OCI-LY1 (cell line): ENCODE measurements at regions not wholly inside any gene's neighbourhood (a gene's known extent, or its start where the extent isn't known, plus 50 kb on each side); places are given as distances from the start of the nearest gene placed in this dataset.

Experiments used
- H2AFZ ChIP-seq: fragments of 200-600 bp; sonication (generic), shearing (Covaris generic); 2 replicates; pipeline ENCODE4 v1.6.0; 2014; ENCODE audit warnings: antibody characterized with exemption, mild to moderate bottlenecking, low read length
- H3F3A ChIP-seq: fragments of 200-600 bp; sonication (generic), shearing (Covaris generic); 2 replicates; pipeline ENCODE4 v1.6.0; 2014; ENCODE audit warnings: mild to moderate bottlenecking, antibody characterized with exemption, low read length, moderate library complexity; ENCODE audit not compliant: insufficient read depth
- H3K27ac ChIP-seq: fragments of 200-600 bp; sonication (generic); 2 replicates; pipeline ENCODE4 v1.5.1; 2014; ENCODE audit warnings: low read length, mixed run types, mild to moderate bottlenecking, low read depth; ENCODE audit not compliant: poor library complexity, severe bottlenecking
- H3K27me3 ChIP-seq: fragments of 200-600 bp; sonication (generic); 2 replicates; pipeline ENCODE4 v1.6.0; 2014; ENCODE audit warnings: antibody characterized with exemption, mild to moderate bottlenecking, low read length, moderate library complexity; ENCODE audit not compliant: insufficient read depth
- H3K36me3 ChIP-seq: fragments of 200-600 bp; sonication (generic); 2 replicates; pipeline ENCODE4 v1.6.1; 2014; ENCODE audit warnings: mild to moderate bottlenecking, antibody characterized with exemption, low read length, moderate library complexity, mixed read lengths; ENCODE audit not compliant: insufficient read depth
- H3K4me1 ChIP-seq: fragments of 200-600 bp; sonication (generic); 2 replicates; pipeline ENCODE4 v1.5.1; 2014; ENCODE audit warnings: mild to moderate bottlenecking, low read length, moderate library complexity; ENCODE audit not compliant: insufficient read depth, severe bottlenecking
- H3K4me2 ChIP-seq: fragments of 200-600 bp; sonication (generic), shearing (Covaris generic); 2 replicates; pipeline ENCODE4 v1.6.1; 2014; ENCODE audit warnings: low read length
- H3K4me3 ChIP-seq: fragments of 200-600 bp; sonication (generic); 2 replicates; pipeline ENCODE4 v1.5.1; 2014; ENCODE audit warnings: low read length, low read depth, mild to moderate bottlenecking, mixed read lengths; ENCODE audit not compliant: poor library complexity, severe bottlenecking
- H3K79me2 ChIP-seq: fragments of 200-600 bp; shearing (Covaris generic); 2 replicates; pipeline ENCODE4 v1.6.1; 2016; ENCODE audit warnings: mixed run types, low read length, mixed read lengths; ENCODE audit not compliant: insufficient read depth
- H3K9ac ChIP-seq: fragments of 200-600 bp; sonication (generic), shearing (Covaris generic); 2 replicates; pipeline ENCODE4 v1.6.1; 2014; ENCODE audit warnings: mild to moderate bottlenecking, low read length, mixed read lengths
- H3K9me2 ChIP-seq: fragments of 200-600 bp; sonication (generic), shearing (Covaris generic); 2 replicates; pipeline ENCODE4 v1.6.1; 2014; ENCODE audit warnings: low read depth, mild to moderate bottlenecking, low read length, mixed read lengths
- H3K9me3 ChIP-seq: fragments of 200-600 bp; shearing (Covaris generic); 2 replicates; pipeline ENCODE4 v1.6.1; 2014; ENCODE audit warnings: low read length, mixed read lengths
- H4K20me1 ChIP-seq: fragments of 200-600 bp; sonication (generic), shearing (Covaris generic); 2 replicates; pipeline ENCODE4 v1.6.0; 2016; ENCODE audit warnings: mild to moderate bottlenecking, low read length; ENCODE audit not compliant: insufficient read depth
- EZH2 ChIP-seq: fragments of 200-600 bp; sonication (generic), shearing (Covaris generic); IDR thresholded peaks from 2 replicates; pipeline ENCODE4 v1.8.0; 2017; ENCODE audit warnings: borderline replicate concordance, mixed run types, mild to moderate bottlenecking, antibody characterized with exemption, low read length, moderate library complexity, mixed read lengths
- TF ChIP-seq, protein P1 (sequence below): fragments of 200-600 bp; sonication (generic), shearing (Covaris generic); IDR thresholded peaks from 2 replicates; pipeline ENCODE4 v1.5.1; 2017; ENCODE audit warnings: mild to moderate bottlenecking, antibody characterized with exemption, low read length, moderate library complexity, mixed read lengths

DNA sequence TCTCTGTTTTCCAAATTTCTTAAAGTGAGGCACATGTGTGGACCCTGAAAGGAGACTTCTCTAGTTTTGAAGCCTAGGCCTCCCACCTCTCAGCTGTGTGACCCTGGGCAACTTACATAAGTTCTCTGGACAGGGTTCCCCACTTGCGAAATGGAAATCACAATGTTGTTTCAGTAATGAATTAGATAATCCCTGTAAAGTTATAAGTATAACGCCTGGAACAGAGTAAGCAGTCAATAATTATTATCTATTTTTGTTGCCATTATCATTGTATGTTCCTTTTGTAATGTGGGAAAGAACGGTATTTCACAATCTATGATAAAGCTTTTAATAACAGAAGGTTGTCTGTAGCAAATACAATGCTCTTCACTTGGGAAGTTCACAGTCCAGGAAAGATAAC is 437.3 kb upstream of the ZNF507 start:
- Histone ChIP-seq H3K27ac (no peak overlapping the region), H3K4me2 (no peak overlapping the region), H3K27me3 (no peaks in the 10 kb centered on the region), H3K9me3 (no peaks in the 10 kb centered on the region), H3K79me2 (no peaks in the 10 kb centered on the region), H2AFZ (no peak overlapping the region), H3K9ac (no peak overlapping the region), H4K20me1 (no peaks in the 10 kb centered on the region), H3K9me2 (no peaks in the 10 kb centered on the region), H3F3A (no peaks in the 10 kb centered on the region), H3K36me3 (no peaks in the 10 kb centered on the region), H3K4me3 (no peak overlapping the region), H3K4me1 (no peaks in the 10 kb centered on the region)
- no peak for TF ChIP-seq EZH2
- TF ChIP-seq, protein P1, sequence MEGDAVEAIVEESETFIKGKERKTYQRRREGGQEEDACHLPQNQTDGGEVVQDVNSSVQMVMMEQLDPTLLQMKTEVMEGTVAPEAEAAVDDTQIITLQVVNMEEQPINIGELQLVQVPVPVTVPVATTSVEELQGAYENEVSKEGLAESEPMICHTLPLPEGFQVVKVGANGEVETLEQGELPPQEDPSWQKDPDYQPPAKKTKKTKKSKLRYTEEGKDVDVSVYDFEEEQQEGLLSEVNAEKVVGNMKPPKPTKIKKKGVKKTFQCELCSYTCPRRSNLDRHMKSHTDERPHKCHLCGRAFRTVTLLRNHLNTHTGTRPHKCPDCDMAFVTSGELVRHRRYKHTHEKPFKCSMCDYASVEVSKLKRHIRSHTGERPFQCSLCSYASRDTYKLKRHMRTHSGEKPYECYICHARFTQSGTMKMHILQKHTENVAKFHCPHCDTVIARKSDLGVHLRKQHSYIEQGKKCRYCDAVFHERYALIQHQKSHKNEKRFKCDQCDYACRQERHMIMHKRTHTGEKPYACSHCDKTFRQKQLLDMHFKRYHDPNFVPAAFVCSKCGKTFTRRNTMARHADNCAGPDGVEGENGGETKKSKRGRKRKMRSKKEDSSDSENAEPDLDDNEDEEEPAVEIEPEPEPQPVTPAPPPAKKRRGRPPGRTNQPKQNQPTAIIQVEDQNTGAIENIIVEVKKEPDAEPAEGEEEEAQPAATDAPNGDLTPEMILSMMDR = no peak

DNA sequence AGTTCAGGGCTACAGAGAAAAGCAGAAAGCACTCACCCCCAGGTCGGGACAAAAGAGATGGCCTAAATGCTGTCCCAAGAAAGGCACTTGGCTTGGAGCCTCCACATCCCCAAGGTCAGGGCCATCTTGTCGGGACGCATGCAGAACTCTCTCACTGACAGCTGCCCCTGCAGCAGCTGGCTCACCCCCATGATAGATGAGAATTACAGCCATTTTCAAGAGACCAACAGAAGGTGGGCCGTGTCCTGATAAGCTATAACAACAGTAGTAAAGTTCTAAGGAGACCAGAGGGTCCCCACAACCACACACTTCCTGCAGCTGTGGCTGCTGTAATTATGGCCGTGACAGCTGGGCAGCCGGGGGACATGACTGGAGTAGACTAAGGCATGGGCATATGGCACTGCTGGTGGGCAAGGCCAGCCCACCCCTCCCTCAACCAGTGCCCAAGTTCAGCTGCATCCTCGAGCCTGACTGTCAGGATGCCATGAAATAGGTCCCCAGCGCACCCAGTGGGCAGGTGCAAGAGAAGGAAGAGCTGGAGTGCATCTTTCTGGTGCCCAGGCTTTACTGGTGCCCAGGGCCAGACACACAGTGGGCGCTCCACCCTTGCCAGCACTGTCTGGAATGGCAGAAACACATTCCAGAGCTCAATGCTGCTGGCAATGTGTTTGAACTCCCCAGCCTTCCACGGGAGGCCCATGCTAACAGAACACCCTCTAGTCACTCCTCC is 436.7 kb upstream of the ZNF507 start:
- Histone ChIP-seq H3K4me3 (no peak overlapping the region), H2AFZ (no peak overlapping the region), H3F3A (no peaks in the 10 kb centered on the region), H3K27ac (no peak overlapping the region), H3K9ac (no peak overlapping the region), H3K27me3 (no peaks in the 10 kb centered on the region), H3K9me3 (no peaks in the 10 kb centered on the region), H3K79me2 (no peaks in the 10 kb centered on the region), H3K4me2 (no peak overlapping the region), H3K9me2 (no peaks in the 10 kb centered on the region), H3K36me3 (no peaks in the 10 kb centered on the region), H4K20me1 (no peaks in the 10 kb centered on the region), H3K4me1 (no peaks in the 10 kb centered on the region)
- TF ChIP-seq EZH2 = no peak
- TF ChIP-seq, protein P1 = no peak

DNA sequence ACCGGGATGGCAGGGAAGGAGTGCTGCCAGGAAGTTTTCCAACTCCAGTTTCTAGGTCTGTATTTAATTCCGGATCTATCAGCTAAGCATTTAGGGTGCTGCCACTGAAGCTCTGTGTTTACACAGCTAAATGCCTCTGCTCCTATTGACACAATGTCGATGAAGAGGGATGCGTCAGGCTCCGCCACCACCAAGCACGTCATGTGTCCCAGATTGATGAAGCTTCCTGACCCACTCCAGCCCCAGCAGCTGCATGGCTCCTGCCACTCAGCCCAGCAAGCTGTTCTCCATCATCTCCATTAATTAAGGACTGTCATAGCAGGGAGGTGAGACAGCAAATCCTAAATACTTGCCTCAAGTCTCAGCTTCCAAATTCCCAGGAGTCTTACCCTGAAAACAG is 435.2 kb upstream of the ZNF507 start:
- Histone ChIP-seq H3K79me2 (no peaks in the 10 kb centered on the region), H3K9me2 (no peaks in the 10 kb centered on the region), H2AFZ (no peak overlapping the region), H3K9me3 (no peaks in the 10 kb centered on the region), H3F3A (no peaks in the 10 kb centered on the region), H3K27ac (no peak overlapping the region), H3K9ac (no peak overlapping the region), H3K4me1 (no peaks in the 10 kb centered on the region), H4K20me1 (no peaks in the 10 kb centered on the region), H3K27me3 (no peaks in the 10 kb centered on the region), H3K4me3 (no peak overlapping the region), H3K4me2 (no peak overlapping the region), H3K36me3 (no peaks in the 10 kb centered on the region)
- TF ChIP-seq EZH2 = no peak
- TF ChIP-seq, protein P1 = no peak
